GM23248 (cell line): ENCODE measurements at regions not wholly inside any gene's neighbourhood (a gene's known extent, or its start where the extent isn't known, plus 50 kb on each side); places are given as distances from the start of the nearest gene placed in this dataset.

Source experiments
- EZH2 ChIP-seq: fragments of 200-600 bp; sonication (generic); IDR thresholded peaks from 2 replicates; pipeline ENCODE4 v1.6.1; 2018; ENCODE audit warnings: antibody characterized with exemption, mild to moderate bottlenecking; ENCODE audit not compliant: insufficient read depth, poor library complexity, severe bottlenecking
- EZH2phosphoT487 ChIP-seq: fragments of 200-600 bp; sonication (generic); IDR thresholded peaks from 2 replicates; pipeline ENCODE4 v1.6.1; 2018; ENCODE audit warnings: antibody characterized with exemption, moderate library complexity, mild to moderate bottlenecking, low read depth; ENCODE audit not compliant: insufficient read depth

GRCh38 chr5:143569213-143569701, 165.8 kb upstream of the NR3C1 start:
- TF ChIP-seq EZH2 = no peak
- TF ChIP-seq EZH2phosphoT487 = no peak
